22Rv1 (cell line): ENCODE measurements at regions not wholly inside any gene's neighbourhood (a gene's known extent, or its start where the extent isn't known, plus 50 kb on each side); places are given as distances from the start of the nearest gene placed in this dataset.

Source experiments
- H3K27ac ChIP-seq: fragments of 450-650 bp; 2 replicates; pipeline ENCODE4 v1.5.1; 2017
- ZFX ChIP-seq: fragments of 450-650 bp; IDR thresholded peaks from 2 replicates; pipeline ENCODE4 v1.6.1; 2017; ENCODE audit warnings: antibody characterized with exemption, borderline replicate concordance
- TF ChIP-seq, protein P1 (sequence below): fragments of 450-650 bp; IDR thresholded peaks from 2 replicates; pipeline ENCODE4 v1.5.1; 2017; ENCODE audit warnings: mild to moderate bottlenecking

DNA sequence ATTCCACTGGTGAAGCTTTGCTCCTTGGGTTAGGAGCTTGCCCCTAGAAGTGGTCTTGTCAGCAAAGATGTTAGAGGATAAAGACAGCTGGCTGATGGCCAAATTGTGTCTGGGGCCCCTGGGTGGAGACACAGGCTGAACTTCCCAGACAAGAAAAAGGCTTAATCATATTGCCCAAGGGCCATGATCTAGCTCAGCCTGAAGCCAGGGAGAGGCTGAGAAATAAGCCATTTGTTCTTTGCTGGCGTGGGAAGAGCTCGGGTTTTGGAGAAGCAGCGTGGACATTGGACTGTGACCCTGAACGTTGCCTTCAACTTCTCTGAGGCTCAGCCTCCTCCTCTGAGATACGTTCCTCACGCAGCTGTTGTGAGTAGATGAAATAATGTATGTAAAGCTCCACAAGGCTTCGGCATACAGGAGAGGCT lies 153.0 kb downstream of the ZFP36L2 start:
- no peak overlapping the region for H3K27ac ChIP-seq
- no peak for TF ChIP-seq ZFX
- TF ChIP-seq, protein P1, sequence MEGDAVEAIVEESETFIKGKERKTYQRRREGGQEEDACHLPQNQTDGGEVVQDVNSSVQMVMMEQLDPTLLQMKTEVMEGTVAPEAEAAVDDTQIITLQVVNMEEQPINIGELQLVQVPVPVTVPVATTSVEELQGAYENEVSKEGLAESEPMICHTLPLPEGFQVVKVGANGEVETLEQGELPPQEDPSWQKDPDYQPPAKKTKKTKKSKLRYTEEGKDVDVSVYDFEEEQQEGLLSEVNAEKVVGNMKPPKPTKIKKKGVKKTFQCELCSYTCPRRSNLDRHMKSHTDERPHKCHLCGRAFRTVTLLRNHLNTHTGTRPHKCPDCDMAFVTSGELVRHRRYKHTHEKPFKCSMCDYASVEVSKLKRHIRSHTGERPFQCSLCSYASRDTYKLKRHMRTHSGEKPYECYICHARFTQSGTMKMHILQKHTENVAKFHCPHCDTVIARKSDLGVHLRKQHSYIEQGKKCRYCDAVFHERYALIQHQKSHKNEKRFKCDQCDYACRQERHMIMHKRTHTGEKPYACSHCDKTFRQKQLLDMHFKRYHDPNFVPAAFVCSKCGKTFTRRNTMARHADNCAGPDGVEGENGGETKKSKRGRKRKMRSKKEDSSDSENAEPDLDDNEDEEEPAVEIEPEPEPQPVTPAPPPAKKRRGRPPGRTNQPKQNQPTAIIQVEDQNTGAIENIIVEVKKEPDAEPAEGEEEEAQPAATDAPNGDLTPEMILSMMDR: no peak

DNA sequence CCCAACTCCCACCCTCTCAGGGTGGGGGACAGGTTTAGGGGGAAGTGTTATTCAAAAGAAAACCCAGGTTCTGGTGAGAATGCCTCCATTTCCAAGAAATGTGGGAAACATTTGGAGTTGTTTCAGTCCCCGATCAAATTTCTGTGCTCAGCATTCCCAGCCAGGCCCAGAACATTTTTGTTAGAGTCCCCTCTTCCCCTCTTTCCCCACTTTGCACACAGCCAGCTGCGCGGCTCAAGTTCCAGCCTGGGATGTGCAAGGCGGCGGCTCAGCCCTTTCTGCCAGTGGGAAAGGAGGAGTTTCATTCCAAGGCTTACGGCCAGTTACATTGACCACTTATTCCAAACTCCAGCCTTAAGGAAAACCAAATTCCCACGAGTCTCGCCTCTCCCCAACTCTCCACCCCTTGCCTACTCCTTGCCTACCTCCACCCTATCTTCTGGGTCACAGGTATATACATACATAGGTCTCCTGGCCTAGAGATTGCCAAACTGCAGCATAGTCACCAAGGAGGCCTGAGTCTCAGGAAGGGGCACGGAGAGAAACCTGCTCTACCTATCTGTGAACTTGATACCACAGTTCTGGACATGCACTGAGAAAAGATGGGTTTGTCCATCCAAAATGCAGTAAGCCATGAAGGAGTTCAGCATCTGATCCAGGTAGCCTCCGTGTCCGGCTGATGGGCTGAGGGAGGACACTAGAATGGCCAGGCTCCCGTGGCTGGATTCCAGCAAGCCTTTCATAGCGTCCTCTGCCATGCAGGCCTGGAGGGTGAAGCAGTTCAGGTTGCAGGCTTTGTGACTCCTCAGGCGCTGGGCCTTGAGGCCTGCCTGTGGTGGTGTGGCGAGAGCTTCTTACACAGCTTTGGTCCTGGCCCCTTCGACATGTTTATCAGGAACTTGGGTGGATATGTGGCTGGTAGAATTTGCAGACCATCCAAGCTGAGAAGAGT lies 154.5 kb downstream of the ZFP36L2 start:
- TF ChIP-seq, protein P1: no peak
- TF ChIP-seq ZFX: no peak
- H3K27ac ChIP-seq: no peak overlapping the region

DNA sequence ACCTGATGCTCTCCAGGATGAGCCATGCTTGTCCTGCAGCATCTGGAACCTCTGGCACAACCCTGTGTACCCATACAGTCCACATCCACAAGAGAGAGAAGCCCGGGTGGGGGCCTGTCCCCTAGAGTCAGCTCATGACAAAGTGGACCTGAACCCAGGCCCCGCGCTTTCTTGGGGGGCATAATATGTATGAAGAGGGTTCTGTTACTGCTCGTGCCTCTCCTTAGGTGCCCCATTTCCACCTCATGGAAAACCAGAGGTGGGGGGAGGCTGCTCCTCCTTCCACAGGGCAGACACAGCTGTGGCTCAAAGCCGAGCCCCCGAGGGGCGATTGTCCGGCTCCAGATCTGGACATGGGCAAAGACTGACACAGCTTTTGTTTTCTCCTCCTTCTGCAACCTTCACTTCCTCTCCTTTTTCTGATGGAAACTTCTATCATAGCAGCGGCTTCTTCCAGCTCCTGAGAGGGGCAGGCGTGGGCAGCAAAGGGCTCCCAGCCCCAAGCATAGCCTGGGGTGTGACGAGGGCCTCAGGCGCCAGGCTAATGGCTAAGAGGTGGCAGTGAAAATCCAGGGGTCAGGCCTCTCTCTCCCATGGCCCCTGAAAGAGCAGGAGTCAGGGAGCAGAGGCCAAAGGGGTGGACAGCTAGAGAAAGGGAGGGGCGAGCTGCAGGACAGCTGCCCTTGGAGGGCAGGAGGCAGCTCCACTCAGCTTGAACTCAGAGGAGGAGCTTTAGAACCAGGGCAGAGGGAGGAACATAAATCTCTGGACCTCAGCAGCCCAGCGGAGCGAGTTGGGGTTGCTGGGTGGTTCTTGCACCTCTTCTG lies 155.5 kb downstream of the ZFP36L2 start:
- H3K27ac ChIP-seq: no peak overlapping the region
- TF ChIP-seq ZFX: no peak
- TF ChIP-seq, protein P1: no peak

DNA sequence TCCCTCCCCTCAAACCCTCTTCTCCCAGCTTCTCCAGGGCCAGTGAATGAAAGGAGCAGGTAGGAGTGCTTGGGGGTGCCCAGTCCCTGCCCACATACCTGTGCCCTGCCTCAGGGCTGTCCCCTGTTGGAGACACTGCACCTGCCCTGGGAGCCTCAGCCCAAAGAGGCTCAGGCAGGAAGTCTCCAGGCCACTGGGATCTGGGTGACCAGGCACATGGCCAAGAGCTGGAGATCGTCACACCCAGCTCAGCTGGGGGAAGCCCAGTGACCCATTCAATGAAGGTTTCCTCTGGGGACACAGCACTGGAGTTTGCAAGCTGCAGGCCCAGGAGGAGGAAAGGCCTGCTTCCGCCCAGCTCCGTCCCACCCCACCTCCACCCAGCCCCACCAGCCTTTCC lies 156.4 kb downstream of the ZFP36L2 start:
- TF ChIP-seq ZFX: no peak
- TF ChIP-seq, protein P1: no peak
- no peak overlapping the region for H3K27ac ChIP-seq

DNA sequence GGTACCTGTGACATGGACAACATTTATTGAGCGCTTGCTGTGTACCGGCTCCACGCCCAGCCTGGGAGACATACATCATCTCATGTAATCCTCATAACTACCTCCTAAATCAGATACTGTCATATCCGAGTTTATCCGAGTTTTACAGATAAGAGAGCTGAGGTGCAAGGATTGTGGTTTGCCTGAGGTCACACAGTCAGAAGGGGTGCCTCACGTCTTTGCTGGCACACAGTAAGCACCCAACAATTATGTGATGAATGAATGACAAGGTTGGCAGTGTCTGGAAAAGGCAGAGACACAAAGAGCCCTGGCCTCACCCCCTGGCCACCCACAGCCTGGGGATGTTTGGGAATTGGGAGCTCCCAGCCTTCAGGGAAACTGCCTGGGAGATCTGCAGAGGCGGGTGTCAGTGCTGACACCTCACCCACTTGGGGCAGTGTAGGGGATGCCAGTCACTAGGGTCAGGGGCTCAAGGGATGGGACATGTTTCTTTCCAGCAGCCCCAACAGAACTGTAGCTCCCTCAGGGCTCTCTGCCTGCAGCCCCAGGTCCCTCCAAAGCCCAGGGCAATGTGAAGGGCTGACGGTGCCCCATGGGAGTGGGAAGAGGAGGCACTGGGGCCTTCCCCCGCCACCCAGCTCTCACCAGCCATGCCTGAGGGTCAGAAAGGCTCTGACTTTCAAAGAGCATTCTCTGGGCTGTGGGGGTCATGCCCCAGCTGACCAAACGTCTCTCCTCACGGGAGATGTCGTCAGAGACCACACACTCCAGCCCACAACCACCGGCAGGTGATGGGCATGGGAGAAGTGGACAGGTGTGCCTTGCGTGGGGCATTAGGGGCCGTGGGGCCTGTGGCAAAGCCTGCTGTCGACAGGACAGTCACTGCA lies 157.5 kb downstream of the ZFP36L2 start:
- no peak overlapping the region for H3K27ac ChIP-seq

DNA sequence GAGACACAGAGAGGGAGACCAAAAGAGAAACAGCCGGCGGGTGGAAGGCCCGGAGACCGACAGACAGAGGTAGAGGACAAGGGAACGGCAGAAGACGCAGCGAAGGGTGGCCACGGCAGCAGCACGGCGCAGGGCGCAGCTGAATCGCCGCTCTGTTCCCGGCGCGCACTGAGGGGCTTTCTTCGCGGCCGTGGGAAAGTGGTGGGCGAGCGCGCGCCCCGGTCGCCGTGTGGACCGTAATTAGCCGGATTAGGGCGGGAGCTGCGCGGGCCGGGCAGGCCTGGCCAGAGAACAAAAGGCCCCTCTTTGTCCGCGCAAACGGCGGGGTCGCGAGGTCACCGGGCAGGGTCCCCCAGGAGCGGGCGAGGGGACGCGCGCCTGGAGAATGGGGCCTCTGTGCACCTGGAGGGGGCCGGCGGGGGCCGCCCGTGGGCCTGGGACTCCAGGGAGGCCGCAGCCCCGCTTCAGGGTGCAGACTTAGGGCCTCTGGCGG lies 158.3 kb downstream of the ZFP36L2 start:
- no peak for TF ChIP-seq ZFX
- TF ChIP-seq, protein P1: no peak
- no peak overlapping the region for H3K27ac ChIP-seq

More for the DNA sequence above, 157.5 kb downstream of the ZFP36L2 start:
- TF ChIP-seq ZFX: no peak
- TF ChIP-seq, protein P1: no peak
